Activated CD4-positive, alpha-beta T cell treated with anti-CD3 and anti-CD28 coated beads, Interleukin-2, amount 50 U/mL, for 48 hours (primary cell): ENCODE measurements at regions not wholly inside any gene's neighbourhood (a gene's known extent, or its start where the extent isn't known, plus 50 kb on each side); places are given as distances from the start of the nearest gene placed in this dataset.
"Not testable (repeated sequence)": the region's sequence is repeated elsewhere in the genome, so short reads cannot be mapped to it uniquely, and the experiment has no call there.

Experiments used
- DNase-seq, 2 experiments: peaks; one replicate each; pipeline ENCODE4 v3.0.0-alpha.2; 2020

DNA sequence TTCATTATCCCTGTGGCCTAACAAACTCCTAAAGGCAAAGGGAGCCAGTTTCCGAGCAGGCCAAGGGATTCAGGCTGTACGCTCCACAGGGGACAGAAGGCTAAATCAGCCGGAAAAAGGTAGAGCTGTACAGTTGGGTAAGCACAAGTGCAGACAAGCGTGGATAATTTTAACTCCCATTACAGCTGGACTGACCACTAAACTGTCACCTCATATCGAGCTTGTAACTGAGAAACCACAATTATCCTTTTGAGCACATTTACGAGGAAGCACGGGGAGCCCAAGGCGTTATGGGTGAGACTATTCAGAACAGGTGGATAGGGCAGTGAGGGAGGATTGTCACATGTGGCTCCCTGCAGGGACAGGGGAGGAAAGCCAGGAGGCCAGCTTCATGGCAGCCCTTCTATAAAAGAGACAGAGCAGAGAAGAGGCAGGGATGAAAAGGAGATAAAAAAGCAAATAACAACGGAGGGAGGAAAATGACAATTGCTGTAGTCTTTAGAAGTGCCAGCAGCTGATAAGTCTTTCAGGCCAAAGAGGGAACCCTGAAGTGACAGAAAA, 288.0 kb downstream of the FGFR2 start:
- DNase-seq, result no peak

DNA sequence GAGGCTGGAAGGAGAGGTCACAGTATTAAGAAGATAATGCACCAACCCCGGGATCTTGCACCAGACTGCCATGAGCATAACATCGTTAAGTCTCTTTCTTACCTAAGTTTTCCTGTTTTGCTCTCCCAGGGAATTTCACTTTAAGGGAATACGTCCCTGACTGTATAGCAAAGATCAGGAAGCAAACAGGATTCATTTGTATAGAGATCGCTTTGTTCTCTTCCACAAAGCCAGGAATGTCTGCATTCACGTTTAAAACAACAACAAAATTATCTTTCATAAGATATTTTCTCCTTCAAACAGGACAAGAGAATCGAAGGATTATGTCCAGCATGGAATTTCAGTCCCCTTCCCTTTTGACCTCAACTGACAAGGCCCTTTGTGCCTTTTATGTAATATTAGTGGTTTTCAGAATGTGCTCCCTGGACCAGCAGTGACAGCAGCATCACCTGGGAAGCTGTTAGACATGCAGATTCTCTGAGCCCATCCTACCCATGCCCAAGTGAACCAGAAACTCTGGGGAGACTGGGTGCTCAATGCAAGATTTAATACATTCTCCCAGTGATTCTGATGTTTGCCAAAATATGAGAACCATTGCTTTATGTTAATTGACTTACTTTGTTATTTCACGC, 286.3 kb downstream of the FGFR2 start:
- DNase-seq, result no peak

DNA sequence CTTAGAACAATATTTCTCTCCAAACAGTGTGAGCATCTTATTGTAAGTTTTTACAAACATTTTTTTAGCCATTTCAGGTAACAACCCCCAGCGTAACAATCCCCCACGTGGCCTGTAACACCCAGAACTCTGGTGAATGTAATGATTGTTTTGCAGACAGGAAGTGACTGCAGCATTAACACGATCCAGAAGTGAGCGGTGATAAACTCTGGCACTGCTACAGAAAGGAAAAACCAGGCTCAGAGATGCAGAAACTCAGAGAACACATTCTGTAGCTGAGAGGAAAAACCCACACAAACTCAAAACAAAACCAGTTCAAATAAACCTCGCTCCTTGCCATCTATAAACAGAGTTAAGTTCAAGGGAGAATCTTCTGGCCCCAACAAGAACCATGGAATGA, 285.7 kb downstream of the FGFR2 start:
- DNase-seq, result no peak

DNA sequence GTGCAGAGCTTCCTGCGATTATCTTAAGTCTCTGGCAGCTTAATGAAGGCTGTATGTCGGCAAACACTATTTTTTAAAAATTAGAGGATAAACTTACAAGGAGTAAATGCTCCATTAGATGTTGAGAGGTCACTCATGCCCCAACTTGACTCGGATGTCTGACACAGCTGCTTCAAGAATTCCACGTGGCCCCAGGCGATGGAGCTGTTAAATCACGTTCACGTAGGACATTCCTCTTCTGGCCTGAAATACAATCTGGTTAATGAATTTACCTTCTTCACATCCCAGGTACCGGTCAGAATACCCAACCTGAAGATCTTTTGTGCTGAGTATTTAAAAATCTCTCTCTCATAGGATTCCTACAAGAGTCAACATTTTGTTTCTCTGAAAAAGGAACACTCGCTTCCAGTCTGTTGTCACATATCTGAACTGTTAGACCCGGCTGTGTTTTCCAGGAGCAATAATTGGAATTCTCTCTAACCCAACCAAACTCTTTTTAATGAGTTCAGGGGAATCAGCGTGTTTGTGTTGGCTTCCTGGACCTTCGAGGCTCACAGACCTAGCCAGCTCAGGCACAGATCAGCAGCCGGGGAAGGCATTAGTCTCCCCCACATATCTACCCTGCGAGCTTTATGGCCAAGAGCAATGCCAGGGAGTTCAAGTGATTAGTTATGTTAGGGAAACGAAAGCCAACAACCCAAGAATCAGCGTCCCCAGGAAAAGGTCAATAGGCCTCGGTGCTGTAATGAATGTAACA, 284.9 kb downstream of the FGFR2 start:
- DNase-seq, result no peak

DNA sequence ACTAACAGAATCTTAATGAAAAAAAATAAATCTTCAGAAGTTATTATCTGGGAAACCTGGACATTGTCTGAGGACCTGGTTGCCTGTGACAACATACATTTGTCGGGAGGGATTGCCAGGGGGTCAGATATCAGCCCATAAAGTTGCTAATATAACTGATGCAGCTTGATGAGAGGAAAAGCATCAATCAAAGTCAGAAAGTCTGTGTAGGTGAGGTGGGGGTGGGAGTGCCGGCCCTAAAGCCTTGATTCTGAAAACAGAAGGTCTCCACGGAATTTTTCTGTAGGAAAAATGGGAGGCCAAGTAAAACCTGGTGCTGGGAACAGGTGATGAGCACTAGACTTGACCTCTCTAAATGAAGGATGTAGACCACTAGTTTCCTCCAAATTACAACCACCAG, 281.8 kb downstream of the FGFR2 start:
- DNase-seq, result no peak

DNA sequence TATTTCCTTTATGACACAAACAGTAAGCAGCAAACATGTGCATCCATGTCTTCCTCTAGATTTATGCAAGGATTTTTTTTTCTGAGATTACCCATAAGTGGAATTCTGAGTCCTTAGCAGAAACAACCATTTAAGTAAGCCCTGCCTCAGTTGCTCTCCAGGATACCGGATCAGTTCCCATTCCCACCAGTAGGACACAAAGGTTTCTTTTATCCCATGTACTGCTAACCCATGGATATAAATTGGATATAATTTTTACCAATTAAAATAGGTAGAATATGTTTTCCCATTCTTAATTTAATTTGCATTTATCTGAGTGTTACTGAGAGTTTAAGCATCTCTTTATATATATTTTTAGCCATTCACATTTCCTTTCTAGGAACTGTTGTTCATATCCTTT, 280.9 kb downstream of the FGFR2 start:
- no peak for DNase-seq

DNA sequence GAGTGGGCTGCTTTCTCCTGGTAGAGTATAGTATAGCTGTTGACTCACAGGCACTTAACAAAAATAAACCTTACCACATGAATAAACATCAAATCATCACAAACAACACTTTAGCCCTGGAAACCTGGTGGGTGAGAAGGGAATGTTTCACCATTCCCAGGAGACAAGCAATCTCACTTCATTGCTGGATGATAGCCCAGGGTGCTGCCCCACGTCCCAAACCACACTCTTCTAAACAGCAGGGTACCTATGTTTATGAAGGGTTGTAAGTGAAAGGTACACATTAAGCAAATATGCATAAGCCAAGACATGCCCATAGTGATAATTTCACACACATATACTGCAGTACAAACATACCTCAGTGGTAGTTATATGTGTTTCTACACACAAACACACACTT, 276.2 kb downstream of the FGFR2 start:
- no peak for DNase-seq

DNA sequence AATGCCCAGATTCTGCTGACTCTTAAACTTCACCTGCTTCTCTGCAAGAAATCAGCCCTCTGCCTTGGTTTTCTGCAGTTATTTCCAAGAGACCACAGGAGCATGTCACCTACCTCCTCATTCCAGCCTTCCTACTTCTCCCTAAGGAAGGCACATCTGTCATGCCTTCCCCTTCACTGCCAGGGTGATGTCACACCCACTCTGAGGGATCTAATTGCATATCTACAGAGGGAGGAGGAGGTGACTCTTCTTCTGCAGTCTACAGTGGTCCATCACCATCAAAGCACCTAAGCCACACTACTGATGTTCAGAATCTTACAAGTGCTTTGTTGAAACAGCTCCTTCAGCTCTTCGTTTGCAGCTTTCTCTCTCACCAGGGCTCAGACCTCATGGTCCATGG, 275.5 kb downstream of the FGFR2 start:
- DNase-seq, result no peak

DNA sequence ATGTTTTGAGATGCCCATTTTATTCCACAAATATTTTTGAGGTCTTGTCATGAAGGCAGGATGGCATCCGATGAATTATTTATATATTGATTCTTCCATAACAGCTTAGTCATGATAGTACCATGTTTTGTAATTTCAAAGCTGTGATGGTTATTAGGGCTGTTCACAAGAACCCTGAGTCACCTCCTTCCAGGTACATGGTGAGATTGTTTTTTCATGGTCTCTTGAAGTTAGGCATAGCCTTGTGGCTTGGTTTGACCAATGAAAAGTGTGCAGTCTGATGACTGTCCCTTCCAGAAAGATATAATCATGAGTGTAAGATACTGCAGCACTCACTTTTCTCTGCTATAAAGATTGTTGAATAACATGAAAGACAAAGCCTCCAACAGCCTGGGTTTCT, 274.8 kb downstream of the FGFR2 start:
- no peak for DNase-seq

DNA sequence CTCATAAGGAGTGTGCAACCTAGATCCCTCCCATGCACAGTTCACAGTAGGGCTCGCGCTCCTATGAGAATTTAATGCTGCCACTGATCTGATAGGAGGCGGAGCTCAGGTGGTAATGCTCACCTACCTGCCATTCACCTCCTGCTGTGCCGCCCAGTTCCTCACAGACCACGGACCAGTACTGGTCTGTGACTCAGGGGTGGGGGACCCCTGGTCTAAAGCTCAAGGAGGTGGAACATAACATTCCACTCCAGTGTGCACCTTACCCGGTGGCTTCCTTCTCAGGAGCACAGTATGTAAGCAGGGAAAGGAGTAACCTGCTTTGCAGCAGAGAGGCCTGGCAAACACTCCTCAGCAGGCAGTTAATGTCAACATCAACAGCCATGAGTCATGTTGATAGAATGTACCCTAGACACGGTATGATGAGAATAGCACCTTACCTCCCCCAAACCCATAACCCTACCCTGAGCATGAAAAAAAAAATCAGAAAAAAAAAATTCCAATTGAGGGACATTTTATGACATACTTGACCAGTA, 273.5 kb downstream of the FGFR2 start:
- no peak for DNase-seq

DNA sequence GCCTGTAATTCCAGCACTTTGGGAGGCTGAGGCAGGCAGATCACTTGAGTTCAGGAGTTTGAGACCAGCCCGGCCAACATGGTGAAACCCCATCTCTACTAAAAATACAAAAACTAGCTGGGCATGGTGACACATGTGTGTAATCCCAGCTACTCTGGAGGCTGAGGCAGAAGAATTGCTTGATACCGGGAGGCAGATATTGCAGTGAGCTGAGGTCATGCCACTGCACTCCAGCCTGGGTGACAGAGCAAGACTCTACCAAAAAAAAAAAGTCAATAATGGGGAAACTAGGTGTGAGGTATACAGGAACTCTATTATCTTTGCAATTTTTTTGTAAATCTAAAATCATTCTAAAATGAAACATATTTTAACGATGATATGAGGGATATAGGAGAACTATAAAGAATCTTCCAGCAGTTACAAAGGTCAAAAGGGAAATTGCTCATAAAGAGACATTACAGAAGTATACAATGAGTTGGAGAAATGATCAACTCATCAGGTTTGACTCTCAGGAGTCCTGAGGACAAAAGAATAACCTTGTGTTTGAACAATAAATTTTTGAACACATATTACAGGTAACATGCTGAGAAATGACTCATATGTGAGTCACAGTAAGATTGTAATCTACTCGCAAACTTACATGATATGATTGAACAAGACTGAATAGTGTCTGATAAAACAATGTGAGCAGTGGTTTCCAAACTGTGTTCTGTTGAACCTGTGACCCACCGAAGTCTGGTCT, 272.6 kb downstream of the FGFR2 start:
- no peak for DNase-seq

DNA sequence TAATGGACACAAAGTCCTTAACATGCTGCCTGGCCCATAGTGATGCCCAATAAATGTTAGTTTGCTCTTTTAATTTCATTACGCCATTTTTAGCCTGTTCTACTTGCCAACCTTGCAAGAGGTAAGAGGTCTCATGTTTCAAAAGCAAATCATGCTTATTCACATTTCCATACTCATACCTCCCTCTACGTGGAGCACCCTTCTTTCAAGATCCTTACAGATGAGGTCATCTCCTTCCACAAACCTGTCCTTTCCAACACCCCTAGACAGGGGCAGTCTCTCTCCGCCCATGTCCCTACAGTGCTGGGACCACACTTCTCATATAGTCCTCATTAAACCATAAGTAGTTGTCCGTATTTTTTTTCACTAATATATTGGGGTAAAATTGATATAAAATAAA, 271.3 kb downstream of the FGFR2 start:
- DNase-seq, result no peak

DNA sequence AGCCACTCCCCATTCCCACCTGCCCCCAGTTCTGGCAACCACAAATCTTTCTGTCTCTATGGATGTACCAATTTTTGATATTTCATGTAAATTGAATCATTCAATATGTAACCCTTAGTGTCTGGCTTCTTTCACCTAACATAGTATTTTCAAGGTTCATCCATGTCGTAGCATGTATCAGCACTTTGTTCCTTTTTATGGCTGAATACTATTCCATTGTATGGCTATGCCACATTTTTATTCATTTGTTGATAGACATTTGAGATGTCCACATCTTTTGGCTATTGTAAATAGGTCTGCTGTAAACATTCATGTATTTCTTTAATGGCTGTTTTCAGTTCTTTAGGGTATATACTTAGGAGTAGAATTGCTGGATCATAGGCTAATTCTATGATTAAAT, 270.5 kb downstream of the FGFR2 start:
- DNase-seq, result no peak

DNA sequence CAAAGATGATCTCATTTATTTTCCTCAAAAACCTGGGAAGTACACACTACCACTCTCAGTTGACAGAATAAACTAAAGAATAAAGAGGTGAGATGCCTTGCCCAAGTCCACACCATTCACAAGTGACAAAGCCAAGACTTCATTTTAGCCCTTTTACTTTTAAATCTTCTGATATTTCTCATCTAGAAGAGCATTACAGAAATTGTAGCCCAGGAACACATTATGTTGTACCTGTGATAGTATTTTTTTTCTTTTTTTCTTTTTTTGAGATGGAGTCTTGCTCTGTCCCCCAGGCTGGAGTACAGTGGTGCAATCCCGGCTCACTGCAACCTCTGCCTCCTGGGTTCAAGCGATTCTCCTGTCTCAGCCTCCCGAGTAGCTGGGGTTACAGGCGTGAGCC, 268.6 kb downstream of the FGFR2 start:
- DNase-seq, result not testable (repeated sequence)

DNA sequence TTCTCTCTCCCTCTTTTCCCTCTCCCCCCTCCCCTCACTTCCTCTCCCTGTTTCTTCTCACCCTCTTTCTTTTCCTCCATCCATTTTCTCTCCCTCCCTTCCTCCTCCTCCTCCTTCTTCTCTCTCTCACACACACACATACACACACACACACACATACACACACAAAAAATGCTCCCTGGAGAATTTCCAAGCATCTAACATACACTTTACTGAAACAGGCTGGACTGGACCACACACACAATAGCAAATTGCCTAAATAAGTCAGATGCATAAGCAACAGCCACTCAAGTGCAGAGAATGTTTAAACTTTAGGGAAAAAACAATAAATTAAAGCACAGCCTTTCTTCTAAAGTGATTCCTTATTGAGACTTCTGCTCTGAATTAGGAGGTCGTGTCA, 267.7 kb downstream of the FGFR2 start:
- DNase-seq, result no peak

DNA sequence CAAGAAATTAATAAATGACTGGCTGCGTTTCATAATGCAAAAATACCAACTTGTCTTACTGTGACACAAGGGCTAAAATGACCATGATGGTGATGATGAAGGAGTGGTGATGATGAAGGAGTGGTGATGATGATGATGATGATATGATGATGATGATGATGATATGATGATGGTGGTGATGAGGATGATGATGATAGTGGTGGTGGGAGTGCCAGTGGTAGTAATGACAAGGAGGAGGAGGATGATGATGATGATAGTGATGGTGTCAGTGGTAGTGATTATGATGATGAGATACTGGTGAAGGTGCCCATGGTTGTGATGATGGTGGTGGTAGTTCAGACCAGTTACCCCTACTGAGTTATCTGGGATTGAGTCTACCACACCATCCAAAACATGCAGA, 265.9 kb downstream of the FGFR2 start:
- no peak for DNase-seq

DNA sequence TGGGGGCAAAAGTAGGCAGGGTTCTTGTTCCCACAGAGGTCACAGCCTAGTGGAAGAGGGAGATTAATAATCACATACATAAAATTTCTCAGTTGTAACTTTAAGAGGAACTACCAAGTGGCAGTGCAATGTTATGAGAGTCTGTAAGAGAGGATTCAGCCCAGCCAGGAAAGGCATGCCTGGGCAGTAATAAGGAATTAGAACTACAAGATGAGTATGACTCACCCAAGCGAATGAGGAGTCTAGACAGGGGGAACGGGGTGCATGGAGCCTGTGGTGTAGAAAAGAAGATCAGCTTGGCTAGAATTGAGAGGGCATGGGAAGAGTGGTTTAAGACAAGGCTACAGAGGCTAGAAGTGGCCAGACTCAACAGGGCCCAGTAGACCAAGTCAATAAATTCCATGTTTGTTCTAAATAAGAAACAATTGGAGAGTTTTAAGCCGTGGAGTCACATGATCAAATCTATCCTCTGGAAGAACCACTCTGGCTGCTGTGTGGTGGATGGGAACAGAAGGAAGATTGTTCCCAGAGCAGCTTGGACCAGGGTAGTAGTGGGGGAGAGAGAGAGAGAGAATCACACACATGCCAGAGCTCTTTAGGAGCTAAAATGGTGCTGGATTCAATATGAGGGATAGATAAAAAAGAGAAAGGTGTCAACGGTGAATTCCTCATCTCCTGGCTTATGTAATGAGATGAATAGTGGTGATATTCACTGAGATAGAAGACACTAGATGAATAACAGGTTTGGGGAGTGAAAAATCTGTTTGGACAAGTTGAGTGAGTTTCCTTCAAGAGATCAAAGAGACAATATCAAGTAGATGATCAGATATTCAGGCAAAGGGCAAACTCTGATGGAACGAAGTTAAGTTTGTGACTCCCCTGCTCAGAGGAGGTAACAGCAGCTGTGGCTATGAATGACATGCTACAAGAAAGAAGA, 265.1 kb downstream of the FGFR2 start:
- DNase-seq, result no peak

DNA sequence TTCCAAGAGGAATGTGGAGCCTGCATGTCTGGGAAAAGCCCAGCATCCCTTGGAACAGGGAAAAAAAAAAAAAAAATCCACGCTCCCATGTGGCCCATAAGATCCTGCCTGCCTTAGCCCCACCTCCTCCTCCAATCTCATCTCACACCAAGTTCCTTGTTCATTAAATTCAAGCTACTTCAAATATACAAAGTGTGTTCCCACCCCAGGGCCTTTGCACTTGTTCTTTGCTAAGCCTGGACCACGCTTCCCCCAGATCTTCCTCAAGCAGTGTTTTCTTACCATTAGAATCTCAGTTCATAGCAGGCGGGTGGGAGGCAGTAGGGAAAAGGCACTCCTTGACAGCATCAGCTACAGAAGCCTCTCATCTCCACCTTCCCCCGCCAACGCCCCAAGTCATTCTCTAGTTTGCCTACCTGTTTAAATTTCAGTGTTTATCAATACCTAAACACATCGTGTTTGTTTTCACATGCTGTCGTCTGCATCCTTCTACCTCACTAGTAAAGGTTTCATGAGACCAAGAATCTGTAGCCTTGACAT, 262.8 kb downstream of the FGFR2 start:
- no peak for DNase-seq

DNA sequence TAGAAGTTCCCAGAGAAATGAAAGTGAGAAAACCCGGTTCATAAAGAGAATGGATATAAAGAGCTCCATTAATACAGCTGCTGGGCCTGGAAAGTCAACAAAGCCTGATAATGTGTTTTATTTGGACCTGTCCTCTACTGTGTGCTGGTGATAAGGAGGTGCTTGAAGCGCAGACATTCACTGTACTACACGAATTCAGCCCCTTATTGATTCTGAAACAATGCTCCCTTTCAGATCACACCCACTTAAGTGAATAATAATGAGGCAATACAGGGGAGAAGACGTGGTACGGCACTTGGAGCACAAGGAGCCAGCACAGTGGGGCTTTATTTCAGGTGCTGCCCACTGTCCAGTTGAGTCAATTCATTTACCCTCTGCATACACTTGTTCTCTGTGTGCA, 260.8 kb downstream of the FGFR2 start:
- DNase-seq, result no peak

DNA sequence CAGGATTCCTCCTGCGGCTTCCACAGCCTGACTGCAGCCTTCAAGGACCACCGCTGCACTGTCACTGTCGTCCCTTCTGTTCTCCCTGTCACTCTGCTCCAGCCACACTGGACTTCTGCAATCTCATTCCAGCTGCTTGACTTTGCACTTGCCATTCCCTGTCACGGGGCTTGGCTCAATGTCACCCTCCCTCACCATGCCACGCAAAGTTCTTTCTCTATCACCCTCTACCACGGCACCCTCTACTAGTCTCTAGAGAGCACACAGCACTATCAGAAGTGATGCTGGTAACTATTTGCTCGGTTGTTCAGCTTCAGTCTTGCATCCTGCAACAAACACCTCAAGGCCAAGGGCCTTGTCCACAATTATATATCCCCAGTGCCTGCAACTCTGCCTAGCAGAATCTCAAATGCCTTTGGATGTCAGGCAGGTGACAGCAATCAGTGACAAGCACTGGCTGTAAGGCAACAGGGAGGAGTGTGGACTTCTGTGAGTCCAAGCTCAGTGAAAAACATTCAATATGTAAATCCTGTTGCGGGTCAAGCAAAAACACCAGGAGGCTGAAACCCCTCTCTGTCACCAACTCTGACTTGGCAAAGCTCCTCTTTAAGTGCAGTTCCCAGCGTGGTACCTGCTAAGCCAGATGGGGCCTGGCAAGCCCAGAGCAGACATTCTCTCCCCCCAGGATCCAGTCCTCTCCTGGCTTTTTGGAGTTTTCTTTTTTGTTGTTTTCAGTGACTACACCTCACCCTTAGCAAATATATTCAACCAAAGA, 259.9 kb downstream of the FGFR2 start:
- no peak for DNase-seq

DNA sequence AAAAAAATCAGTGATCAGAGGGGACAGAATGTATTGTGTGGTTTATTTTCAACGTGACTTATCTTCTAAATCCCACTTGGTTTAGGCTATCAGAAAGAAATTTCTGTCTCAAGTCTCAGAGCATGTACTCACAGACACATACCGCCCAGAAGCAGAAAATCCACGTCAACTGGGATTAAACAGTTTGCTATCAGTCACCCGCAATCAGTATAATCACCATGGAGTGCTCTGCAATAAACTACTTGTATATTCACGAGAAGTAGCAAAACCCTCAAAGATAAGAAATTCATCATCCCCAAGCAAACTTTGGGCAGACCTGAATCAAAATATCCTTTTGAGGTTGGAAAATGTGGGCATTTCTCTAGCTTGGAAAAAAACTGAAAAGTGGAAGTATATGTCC, 259.1 kb downstream of the FGFR2 start:
- no peak for DNase-seq
